ENCODE measurements at regions not wholly inside any gene's neighbourhood (a gene's known extent, or its start where the extent isn't known, plus 50 kb on each side); places are given as distances from the start of the nearest gene placed in this dataset.

DNA sequence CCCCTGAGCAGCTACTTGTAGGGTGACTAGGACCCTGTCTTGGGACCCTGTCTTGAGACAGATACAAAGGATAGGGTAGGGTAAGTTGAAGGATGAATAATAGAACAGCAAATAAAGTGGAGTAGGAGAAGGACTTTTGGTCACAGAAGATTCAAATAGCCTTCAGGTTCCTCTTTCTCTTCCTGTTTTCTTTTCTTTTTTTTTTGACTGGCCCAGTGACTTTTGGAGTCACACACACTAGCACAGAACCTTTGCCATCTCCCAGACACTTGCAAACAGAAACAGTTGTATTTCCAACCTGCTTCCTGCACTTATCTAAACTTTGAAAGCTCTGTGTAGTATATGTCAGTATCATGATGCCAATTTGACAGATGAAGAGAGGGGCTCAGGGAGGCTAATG lies 108.2 kb downstream of the TDRD15 start:
- TF ChIP-seq CTCF (IDR thresholded peaks at IDR 0.05) = no peak
- no peak for TF ChIP-seq POLR2A (IDR thresholded peaks at IDR 0.05)

Data from testis (tissue), 2 donors.